Stimulated activated CD4-positive, alpha-beta T cell treated with anti-CD3 and anti-CD28 coated beads, Interleukin-12 subunit alpha, Interleukin-12 subunit beta, amount 100 ng/mL, for 24 hours (primary cell): ENCODE measurements at regions not wholly inside any gene's neighbourhood (a gene's known extent, or its start where the extent isn't known, plus 50 kb on each side); places are given as distances from the start of the nearest gene placed in this dataset.

Experiments used
- DNase-seq, 2 experiments: peaks; one replicate each; pipeline ENCODE4 v3.0.0-alpha.2; 2020; ENCODE audit warnings: low read depth in 2 of 2

DNA sequence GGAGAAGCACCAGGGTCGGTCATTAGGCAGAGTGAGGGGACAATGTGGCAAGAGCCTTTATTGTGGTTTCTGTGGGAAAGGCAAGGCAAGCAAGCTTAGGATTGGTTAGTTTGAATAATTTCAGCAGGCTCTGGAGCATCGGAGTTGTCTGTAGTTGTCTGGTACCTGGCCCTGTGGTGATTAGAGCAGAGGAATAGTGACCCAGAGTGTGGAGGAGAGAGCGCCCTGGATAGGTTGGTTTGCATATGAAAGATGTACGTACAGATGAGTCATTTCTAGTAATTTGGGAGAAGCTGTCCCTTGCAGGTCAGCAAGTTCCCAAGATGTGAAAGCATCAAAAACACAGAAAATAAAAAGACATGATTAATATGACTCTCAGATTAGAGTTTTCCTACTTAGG, 383.1 kb upstream of the MEX3C start:
- no peak for DNase-seq

DNA sequence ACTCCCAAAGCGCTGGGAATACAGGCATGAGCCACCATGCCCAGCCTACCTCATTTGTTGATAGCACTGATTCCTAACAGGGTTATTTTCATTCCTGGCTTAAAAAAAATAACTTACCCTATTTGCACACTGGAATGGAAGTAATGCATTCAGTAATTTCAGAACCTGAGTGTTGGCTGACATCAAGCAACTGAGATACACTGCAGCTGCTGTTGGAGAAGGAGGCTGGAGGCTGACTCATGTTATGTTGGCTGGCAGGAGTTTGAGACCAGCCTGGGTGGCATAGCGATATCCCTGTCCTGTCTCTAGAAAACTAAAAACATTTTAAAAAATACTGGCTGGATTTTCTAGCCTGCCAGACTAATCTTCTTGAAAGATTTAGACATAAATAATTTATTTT, 385.1 kb upstream of the MEX3C start:
- no peak for DNase-seq

DNA sequence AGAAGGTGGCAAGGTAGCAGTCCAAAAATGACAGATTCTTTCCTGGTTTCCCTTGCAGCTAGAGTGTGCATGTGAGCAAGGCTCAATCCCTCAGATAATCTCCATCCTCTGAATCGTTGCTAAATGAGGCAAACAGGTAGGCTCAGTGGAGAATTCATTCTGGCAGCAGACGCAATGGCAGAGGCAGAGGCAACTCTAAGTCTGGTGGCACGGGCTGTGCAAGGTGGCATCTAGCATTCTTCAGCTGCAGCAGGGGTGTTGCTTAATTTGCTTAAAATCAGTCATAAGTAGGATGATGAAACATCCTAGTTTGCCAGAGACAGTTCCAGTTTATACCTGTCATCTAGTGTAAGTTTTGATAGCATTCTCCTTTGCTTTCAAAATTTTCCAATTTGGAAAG, 391.1 kb upstream of the MEX3C start:
- DNase-seq, result no peak

DNA sequence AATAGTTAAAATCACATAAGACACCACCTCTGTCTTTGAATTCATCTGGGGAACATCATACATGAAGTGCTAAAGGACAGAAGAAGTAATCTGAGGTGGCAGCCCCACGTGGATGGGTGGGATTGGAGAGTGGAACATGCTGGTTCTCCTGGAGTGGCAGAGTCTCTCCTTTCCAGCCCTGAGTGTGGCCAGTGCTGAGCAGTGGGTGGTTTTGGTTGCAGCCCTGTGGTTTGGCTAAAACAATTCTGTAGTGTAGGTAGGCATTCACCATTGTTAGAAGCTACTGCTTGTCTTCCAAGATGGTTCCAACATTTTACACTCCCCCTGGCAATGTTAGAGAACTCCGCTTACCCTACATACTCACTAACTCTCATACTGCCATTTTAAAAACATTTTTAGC, 396.4 kb upstream of the MEX3C start:
- no peak for DNase-seq

DNA sequence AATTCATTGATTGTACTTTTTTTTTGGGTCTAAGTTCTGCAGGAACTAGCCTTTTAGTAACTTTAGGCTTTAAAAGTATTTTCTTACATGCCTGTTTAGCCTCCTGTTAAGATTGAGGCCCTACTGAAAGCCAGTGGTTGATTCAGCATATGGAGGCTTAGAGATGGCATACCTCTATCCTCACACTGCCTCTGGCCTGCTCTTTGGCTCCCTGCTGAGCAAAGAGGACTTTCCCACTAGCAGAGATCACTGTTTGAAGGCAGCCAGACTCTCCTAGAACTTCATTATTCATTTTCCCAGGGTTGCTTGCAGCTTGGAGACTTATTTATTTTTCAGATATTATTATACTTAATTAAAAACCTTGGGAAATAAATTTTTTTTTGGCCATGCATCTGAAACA, 405.6 kb upstream of the MEX3C start:
- no peak for DNase-seq

DNA sequence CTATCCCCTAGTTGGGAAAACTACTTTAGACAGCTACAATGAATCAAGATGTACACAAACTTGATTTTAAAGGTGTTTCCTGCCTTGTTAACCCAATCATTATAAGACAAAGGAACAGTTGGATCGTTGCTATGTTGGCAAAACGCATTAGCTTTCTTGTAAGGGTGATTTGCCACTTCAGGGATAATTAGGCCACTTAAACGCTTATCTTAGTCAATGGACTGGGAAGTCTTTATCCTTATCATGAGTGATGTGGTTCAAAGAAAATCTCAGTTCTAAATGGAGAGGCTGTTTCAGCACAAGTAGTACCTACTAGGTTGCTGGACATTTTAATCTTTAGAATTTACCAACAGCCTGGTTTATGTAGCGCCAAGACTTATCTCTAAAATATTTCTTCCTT, 406.1 kb upstream of the MEX3C start:
- no peak for DNase-seq

DNA sequence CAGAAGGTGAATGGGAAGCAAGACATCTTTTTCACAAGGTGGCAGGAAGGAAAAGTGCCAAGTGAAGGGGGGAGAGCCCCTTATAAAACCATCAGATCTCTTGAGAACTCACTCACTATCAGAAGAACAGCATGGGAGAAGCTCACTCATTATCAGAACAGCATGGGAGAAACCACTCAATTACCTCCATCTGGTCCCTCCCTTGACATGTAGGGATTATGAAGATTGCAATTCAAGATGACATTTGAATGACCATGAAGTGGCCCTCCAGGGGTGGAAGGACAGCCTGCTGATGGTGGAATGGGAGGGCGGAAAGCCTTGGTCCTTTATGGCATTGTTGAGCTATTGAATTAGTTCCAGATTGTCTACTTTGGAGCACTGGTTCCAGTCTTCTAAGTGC, 413.0 kb upstream of the MEX3C start:
- DNase-seq, result no peak

DNA sequence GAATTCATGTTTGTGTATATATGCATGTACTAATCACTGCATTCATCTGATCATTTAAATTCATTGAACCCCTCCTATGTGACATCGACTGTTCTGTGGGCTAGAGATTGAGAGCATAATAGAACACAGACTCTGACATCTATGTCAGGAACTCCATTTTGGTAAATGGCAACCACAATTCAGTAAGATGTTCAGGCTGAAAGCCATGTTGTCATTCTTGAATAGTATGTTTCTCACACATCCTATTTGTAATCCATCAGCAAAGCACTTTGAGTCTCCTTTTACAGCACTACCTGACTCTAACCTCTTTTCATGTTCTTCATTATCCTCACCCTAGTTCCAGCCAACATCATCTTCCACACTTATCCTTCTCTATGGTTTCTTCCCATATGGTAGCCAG, 413.8 kb upstream of the MEX3C start:
- no peak for DNase-seq

DNA sequence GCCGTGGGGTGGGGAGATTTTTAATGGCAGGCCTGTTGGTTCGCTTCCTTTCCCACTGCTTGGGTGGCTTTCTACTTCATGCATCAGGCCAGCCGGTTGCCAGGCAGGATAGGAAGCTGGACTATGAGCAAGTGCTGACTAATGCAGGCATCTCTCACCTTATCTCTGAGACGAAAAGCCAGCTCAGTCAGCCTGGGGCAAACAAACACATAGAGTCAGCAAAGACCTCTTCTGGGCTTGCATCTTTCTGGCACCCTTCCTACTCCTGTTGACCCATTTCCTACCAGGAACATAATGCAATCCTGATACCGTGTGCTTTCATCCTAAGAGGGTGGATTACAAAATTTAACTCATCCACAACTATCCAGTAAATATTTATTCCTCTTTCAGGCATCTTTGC, 416.6 kb upstream of the MEX3C start:
- no peak for DNase-seq

DNA sequence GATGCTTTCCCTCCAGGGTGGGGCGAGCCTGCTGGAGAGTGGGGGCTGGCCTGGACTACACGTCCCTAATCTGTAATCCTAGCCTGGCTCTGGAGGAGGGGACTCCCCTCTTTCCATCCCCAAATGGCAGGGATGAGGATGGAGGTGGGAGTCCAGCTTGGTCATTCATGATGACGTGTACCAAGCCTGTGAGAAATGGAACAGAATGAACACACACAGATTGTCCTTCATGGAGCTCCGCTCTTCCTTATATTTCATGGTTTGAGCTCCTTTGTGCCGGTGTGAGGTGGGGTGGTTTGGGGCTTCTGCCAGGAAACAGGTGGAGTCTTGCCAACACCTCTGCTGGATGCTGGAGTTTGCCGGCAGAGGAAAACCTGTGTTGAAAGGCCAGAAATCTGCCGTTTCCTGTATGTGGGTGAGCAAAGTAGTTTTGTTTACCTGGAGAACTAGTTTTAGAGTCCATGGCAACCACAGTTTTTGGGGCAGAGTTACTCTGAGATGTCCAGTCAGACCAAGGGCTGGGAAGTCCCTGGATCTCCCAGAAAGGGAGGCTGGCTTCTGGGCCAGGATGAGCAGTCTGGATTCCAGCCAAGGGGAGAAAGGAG, 417.6 kb upstream of the MEX3C start:
- no peak for DNase-seq

DNA sequence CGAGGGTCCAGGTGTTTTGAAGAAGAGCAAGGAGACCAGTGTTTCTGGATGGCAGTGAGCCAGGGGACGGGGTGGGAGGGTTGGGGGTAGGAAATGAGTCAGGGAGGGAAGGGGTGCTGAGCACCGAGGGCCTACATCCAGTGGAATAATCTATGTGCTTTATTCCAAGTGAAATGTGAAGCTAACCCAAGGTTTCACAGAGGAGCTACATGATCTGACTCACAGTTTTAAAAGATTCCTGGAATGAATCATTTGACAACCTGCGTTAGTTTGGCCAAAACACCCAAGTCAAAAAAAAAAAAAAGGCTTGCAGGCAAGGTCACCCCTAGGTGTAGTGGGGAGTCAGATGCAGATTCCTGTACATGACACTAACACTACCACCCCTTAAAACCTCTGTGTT, 419.7 kb upstream of the MEX3C start:
- DNase-seq, result no peak

DNA sequence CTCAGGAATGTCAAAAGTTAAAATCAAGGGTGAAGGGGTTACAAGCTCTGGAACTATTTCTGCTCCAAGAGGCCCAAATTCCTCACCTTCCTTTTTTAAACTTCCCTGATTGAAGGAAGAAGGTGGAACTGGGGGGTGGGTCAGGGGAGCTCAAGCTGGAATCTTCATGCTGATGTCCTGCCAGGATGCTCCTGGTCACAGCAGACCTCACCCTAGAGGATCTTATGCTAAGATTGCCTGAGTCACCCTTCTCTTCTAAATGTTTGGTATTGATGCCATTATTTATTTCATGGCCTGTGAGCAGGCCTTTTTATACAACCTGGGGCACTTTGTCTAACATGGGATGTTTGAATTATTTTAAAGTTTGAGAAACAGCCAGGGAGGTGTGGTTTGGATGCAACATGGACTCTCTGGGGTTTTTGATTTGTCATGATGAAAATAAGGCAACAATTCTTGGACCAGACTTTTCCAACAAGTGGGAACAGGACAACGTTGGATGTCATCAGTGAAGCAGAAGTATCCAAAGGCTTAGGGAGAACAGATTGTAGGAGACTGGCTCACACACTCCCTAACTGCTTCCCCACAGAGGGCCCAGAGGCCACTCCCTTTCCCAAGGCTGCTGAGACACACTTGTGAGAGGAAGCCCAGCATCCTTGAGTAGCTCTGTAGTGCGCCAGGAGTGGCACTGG, 420.2 kb upstream of the MEX3C start:
- DNase-seq, result no peak

DNA sequence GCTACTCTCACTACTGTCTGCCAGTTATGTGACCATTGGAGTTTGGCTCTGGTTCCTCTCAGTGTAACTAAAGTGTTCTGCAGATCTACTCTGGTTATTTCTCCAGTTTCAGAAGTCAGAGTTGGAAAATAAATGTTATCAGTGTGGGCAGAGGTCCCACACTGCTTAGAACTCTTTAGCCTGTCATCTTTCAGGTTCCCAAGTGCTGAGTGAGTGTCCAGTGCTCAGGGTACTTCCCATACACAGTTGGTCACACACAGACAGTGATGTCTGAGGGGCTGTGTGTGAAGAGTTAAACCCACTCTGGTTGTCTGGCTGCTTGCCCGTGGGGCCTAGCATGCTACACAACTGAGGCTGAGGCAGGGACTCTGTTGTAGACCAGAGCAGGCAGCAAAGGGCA, 421.8 kb upstream of the MEX3C start:
- DNase-seq, result no peak

DNA sequence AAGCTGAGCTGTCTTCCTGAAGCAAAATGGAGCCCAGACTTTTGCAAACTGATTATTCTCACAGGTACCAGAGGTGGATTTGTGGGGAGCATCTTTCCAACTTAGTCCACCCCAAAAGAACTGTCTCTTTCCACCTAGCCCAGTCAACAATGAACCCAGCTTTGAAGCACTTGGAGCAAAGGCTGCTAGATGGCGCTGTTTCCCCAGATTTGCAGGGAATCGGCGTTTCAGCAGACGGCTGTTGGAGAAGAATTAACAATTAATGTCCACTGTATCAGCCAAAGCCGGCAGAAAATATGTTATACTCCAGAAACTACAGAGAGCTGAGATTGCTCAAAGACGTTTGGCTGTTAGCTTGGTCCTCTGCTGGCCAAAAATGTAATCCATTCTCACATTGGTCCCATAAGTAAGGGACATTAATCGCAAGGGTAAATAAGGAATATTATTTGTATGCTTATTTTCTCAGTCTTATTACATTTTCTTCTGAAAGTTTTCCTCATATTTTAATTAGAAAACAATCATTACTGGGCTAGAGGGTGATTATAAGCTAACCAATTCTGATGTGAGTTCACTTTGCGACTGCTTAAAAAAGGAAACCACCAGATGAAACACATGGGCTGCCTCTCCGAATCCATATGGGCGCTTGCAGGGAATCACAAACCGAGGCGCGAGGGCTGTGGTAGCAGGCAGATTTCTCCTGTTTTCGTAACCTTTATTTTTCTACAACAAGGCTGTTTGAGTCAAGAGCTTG, 423.8 kb upstream of the MEX3C start:
- peak in 1 of 2 experiments; percentile 14 for DNase-seq

DNA sequence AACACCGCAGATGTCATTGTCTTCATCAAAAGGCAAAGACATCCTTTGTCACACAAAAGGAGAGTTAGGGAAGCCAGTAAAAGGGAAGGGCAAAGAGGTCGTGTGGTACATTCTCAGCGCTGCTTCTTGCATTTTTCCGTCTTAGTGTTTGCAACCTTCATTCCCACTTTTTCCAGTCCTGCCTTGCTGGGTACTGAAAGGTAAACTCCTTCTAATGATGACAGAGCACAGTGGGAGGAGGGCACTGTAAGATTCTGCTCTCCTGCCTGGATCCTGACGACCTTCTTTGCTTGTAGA, 424.3 kb upstream of the MEX3C start:
- no peak for DNase-seq

DNA sequence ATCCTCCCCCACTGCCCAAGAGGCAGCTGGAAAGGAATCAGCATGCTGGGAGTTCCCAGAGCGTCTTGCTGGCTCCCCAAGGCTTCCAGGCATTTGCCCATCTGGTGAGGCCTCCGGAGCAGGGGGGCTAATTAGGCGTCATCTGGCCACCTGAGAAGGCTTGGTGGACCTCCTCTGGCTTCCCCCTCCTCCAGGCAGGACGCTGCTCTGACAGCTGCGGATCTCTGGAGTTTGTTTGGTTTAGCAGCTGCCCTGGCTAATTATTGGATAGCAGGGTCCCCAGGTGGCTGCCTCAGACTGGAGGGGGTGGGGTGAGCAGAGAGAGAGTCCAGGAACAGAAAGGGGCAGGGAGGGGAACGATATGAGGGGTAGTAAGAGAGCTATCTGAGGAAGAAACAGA, 425.2 kb upstream of the MEX3C start:
- DNase-seq, result no peak

DNA sequence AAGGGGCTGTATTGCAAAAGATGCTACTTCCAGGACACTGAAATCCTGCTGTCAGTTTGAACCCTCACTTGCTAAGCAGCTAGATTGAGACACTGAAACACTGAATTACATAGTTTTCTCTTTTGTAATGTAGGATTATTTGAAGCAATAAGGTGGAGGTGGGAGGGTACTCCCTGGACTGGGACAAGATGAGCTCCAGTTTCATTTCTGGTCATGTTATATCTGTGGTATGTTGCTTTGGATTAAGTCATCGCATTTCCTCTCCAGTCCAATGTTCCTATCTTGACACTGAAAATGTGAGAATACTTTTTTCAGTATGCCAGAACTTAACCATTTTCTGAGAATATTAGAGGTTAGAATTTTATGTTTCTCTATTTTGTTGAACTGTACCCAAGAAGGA, 426.2 kb upstream of the MEX3C start:
- no peak for DNase-seq

DNA sequence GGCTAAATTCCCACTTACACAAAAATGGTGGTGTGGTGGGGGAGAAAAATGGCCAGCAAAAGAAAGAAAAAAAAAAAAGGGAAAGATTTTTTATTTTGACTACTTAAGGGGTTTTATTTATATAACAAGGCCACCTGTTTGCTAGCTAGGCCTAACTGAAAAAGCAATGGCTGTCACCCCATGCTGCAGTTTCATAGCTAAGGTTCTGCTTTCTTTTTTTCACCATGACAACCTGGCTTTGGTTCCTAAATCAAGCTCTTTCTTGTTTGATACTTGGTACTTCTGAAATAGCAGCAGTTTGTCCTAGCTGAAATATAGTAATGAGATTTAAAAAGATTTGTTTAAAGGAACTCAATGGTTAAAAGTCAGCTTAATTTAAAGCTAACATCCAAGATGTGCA, 433.2 kb upstream of the MEX3C start:
- no peak for DNase-seq

DNA sequence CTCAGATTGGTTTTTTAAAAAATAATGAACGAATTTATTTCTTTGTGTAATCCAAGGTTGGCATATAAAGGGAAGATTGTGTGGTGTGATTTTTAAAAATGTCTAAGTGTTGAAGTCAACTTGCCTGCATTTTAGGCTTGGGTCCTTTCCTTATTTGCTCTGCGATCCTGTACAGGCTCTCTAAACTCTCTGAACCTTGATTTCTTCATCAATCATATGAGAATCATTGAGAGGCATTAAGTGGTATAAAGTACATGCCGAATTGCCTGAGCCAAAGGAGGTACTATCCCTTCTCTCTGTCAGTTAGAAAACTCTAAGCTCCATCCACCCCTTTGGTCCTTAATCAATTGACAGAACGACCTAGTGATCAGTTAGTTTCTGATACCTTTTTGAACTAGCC, 440.4 kb upstream of the MEX3C start:
- no peak for DNase-seq

DNA sequence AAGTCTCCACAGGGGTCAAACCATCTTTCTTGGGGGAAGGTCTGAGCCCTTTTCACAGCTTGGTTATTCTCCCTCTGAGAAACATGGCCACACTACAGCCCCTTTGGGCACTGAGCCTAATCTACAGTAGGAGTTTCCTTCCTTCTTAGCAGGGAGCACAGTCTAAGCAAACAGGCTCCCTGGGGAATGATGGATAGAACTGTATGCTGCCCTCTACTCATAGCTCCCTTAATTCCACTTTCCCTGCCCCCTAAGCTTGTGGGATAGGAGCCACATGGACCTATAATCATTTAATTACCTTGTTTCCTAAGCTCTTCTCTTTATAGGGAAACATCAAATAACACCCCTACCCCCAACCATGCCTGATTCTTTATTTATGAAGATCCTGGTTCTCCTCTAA, 442.1 kb upstream of the MEX3C start:
- no peak for DNase-seq

DNA sequence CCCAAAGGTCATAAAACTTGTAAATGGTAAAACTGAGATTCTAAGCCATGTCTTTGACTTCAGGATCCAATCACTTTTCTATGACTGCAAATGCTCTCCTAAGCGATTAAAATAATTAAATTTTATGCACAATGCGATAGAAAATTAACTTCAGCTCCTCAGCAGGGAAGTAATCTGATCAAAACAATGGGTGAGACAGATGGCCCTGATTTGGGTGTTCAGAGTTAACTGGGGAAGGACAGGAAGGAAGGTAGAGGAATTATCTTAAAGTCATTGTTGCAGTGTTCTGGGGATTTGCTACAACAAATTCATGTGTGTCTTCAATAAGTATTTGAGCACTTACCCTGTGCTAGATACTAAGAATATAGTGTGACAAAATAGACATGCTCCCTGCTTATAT, 446.0 kb upstream of the MEX3C start:
- DNase-seq, result no peak

DNA sequence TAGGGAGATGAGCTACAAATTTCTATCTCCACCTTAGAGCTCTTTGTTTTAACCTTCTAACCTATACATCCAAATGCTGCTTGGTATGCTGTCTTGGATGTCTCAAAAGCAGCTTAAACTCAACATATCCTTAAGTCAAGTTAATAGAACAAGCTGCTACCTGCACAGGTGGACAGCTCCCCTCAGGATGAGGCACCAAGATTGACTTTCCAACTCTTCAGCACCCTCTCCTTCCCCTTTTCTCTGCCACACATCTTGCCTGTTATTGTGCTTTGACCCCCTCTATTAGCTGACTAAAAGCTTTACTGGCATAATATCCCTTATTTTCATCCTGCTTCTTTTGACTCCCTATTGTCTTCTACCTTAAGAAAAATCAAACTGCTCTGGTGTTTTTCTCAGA, 448.1 kb upstream of the MEX3C start:
- DNase-seq, result no peak

DNA sequence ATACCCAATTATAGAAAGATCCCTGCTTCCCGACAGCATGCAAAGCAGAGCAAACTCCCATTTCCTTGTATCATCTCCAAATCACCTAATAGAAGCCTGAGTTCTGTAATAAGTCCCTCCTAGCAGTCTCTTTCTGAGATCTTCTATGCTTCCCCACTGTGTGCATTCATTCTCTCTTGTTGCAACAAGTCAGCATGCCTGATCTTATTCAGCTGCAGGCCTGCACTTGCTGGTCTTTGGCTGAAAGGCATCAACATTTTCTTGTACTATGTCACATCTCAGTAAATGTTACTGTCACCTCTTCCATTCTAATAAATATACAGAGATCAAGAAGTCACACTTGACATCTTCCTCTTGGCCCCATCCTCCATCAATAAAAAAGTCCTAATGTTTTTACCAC, 449.9 kb upstream of the MEX3C start:
- DNase-seq, result no peak

DNA sequence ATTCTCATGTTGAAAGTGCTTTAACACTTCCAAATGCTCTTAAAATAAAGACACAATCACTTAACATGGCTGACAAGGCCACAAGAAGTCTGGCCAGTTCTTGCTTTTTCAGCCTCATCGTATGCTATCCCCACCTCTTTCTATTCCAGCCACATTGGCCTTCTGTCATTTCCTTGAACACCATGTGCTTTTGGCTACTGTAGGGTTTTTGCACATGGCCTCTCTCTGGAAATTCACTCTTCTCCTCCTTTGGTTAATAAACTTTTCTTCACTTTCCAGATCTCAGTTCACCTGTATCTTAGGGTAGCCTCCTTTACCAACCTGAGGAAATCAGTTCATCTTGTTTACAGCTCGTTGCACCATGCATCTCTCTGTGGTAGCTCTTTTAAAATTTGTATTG, 450.5 kb upstream of the MEX3C start:
- DNase-seq, result no peak
